Fibroblast of skin of right quadriceps (primary cell): ENCODE measurements at regions not wholly inside any gene's neighbourhood (a gene's known extent, or its start where the extent isn't known, plus 50 kb on each side); places are given as distances from the start of the nearest gene placed in this dataset.

Experiments used
- DNase-seq: peaks from one replicate; pipeline ENCODE4 v3.0.0-alpha.2; 2013

DNA sequence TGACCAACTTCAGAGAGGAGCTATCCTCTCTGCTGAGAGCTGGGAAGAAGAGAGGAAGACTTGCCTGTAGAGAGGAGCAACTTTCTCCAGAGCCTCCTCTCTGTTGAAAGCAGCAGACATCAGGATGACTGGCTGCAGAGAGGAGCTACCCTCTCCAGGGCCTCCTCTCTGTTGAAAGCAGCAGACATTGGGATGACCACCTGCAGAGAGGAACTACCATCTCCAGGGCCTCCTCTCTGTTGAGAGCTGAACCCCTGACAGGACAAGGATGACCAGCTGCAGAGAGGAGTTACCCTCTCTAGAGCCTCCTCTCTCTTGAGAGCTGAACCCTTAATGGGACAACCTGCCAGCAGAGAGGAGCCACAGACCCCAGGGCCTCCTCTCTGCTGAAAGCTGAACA is 83.0 kb upstream of the GJB5 start:
- no peak for DNase-seq

- DNase-seq = peak; percentile 26
These were observed 73.1 kb upstream of the GJB5 start for GRCh38 chr1:34681480-34682451.

- DNase-seq = no peak
These were observed 72.2 kb upstream of the GJB5 start for GRCh38 chr1:34682452-34683223.

- no peak for DNase-seq
These were observed 71.2 kb upstream of the GJB5 start for GRCh38 chr1:34683616-34684015.

DNA sequence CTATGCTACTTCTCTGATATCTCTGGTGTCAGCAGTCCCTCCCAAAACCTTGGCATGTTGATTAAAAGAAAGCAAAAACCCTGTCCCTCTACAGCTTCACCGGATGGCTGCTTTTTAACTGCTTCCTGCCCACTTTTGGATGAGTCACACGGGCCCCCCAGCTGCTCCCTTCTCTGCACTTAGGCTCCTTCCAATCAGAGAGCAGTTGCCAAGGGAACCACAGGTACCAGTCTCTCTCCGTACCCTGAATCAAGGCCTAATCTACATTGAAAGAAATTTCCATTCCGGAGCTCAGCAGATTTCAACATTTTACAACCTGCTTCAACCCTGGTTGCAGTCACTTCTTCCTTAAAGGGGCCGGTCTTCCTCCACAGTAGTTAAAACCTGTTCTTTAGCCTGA is 70.6 kb upstream of the GJB5 start:
- DNase-seq = no peak

DNA sequence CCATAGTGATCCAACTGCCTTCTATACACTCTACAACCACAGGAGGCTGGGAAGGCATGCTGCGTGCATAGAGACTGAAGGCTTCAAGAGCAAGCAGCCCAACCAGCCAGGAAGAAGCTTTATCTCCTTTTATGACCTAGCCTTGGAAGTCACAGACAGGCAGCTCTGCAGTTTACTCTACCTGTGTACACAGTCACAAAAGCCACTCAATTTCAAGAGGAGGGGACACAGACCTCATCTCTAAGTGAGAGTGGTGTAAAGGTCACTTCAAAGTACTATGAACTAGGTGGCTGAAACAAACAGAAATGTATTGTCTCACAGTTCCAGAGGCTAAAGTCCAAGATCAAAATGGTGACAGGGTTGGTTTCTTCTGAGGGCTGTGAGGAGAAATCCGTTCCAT is 69.6 kb upstream of the GJB5 start:
- no peak for DNase-seq

- DNase-seq = no peak
These were observed 68.3 kb upstream of the GJB5 start for GRCh38 chr1:34686531-34686930.

- DNase-seq = no peak
These were observed 66.7 kb upstream of the GJB5 start for GRCh38 chr1:34688006-34688741.

GRCh38 chr1:34690269-34690668 is 64.6 kb upstream of the GJB5 start:
- no peak for DNase-seq

DNA sequence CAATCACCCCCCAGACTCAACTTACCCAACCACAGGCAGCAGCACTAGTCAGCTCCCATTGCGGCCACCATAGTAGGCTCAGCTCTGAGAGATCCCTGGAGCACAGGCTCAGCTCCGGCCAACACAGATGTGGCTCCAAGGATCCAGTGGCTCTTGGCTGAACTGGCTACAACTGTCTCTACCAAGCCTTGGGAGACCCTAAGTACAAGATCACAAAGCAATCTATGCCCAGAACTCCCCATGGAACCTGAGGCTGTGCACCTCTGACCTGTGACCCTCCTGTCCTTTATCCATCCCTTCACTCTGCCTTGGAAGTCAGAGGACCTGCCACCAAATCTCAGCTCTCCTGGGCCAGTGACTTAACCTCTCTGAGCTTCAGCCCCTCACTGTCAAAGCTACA is 61.8 kb upstream of the GJB5 start:
- DNase-seq = no peak

DNA sequence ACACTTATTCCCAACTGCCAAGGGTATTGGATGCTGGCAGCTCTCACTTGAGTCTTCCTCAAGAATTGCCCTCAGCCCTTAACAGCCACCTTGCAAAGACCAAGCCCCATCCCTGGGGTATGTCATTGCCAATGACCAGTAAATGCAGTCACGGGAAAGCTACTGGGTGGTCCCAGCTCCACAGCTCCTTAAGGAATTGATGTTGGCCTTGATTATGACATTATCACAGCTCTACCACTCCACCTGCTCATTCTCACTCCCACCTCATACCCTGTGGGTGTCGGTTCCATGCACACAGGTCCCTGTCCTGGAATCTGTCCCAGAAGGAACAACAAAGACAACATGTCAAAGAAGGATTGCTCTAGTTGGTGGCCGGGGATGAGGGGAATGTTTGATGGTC is 60.5 kb upstream of the GJB5 start:
- DNase-seq = no peak

DNA sequence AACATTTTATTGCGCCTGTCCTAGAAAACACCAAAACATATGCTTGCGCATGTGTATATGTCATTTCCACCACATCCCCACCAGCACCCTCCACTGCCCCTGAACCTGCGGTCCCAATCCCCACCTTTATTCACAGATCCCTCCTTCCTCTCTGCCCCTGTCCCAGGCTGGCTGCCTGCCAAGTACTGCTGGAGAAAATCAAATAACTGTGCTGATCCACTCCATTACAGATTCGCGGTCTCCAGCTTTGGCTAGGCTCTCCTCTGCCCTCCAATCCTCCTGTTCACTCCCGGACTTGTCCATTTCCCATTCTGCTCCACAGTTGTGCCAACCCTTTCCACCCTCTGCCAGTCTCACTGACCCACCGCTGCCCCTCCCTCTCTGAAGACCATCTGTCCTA is 59.3 kb upstream of the GJB5 start:
- no peak for DNase-seq

DNA sequence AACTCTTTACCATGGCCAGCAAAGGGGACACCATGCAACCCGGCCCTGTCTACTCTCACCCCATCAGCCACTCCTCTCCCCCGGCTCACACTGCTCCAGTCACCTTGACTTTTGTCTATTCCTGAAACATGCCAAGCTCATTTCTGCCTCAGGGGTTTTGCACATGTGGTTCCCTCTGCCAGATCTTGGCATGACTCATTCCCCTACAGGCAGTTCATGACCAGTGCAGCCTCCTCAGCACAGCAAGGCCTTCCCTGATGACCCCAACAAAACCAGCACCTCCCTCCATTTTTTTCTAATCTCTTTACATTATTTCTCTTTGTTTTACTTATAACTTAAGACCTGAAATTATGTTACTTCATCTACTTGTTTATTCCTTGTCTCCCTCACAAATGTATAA is 58.6 kb upstream of the GJB5 start:
- no peak for DNase-seq

GRCh38 chr1:34696981-34697380 is 57.9 kb upstream of the GJB5 start:
- no peak for DNase-seq

- DNase-seq = no peak
These were observed 57.0 kb upstream of the GJB5 start for GRCh38 chr1:34697818-34698217.

GRCh38 chr1:34701326-34702060 is 53.4 kb upstream of the GJB5 start:
- no peak for DNase-seq
